ENCODE measurements at regions not wholly inside any gene's neighbourhood (a gene's known extent, or its start where the extent isn't known, plus 50 kb on each side); places are given as distances from the start of the nearest gene placed in this dataset.

GRCh38 chr7:153446490-153446889 lies 605.7 kb upstream of the DPP6 start:
- no peak for DNase-seq
- H3K4me1 Mint-ChIP-seq (ENCODE audit: low read depth, unreplicated experiment): no peaks in the 10 kb centered on the region
- TF ChIP-seq CTCF (IDR thresholded peaks at IDR 0.05; ENCODE audit: partially characterized antibody, unreplicated experiment): no peak
- H3K27me3 Mint-ChIP-seq (ENCODE audit: unreplicated experiment): no peaks in the 10 kb centered on the region
- no peak overlapping the region for H3K27ac Mint-ChIP-seq (ENCODE audit: unreplicated experiment)
- H3K9me3 Mint-ChIP-seq (ENCODE audit: unreplicated experiment): peaks cover 13% of the 10 kb centered on the region
- H3K4me3 Mint-ChIP-seq (ENCODE audit: unreplicated experiment): no peak overlapping the region
- H3K36me3 Mint-ChIP-seq (ENCODE audit: unreplicated experiment): peaks cover 5% of the 10 kb centered on the region

- Mint-ChIP-seq H3K4me3 (ENCODE audit: unreplicated experiment) (no peak overlapping the region), H3K27ac (ENCODE audit: unreplicated experiment) (no peak overlapping the region), H3K27me3 (ENCODE audit: unreplicated experiment) (no peaks in the 10 kb centered on the region), H3K36me3 (ENCODE audit: unreplicated experiment) (peaks cover 2% of the 10 kb centered on the region), H3K4me1 (ENCODE audit: low read depth, unreplicated experiment) (no peaks in the 10 kb centered on the region), H3K9me3 (ENCODE audit: unreplicated experiment) (peaks cover 13% of the 10 kb centered on the region)
- DNase-seq: no peak
- TF ChIP-seq CTCF (IDR thresholded peaks at IDR 0.05; ENCODE audit: partially characterized antibody, unreplicated experiment): no peak
Measured at GRCh38 chr7:153447011-153447410, 605.2 kb upstream of the DPP6 start.

- H3K4me3 Mint-ChIP-seq (ENCODE audit: unreplicated experiment): no peak overlapping the region
- TF ChIP-seq CTCF (IDR thresholded peaks at IDR 0.05; ENCODE audit: partially characterized antibody, unreplicated experiment): no peak
- H3K27ac Mint-ChIP-seq (ENCODE audit: unreplicated experiment): no peak overlapping the region
- H3K4me1 Mint-ChIP-seq (ENCODE audit: low read depth, unreplicated experiment): no peaks in the 10 kb centered on the region
- H3K27me3 Mint-ChIP-seq (ENCODE audit: unreplicated experiment): no peaks in the 10 kb centered on the region
- peaks cover 30% of the 10 kb centered on the region for H3K9me3 Mint-ChIP-seq (ENCODE audit: unreplicated experiment)
- DNase-seq: no peak
- H3K36me3 Mint-ChIP-seq (ENCODE audit: unreplicated experiment): peaks cover 18% of the 10 kb centered on the region
Measured at GRCh38 chr7:153452661-153453060, 599.5 kb upstream of the DPP6 start.

- Mint-ChIP-seq H3K9me3 (ENCODE audit: unreplicated experiment) (peaks cover 25% of the 10 kb centered on the region), H3K27ac (ENCODE audit: unreplicated experiment) (no peak overlapping the region), H3K27me3 (ENCODE audit: unreplicated experiment) (no peaks in the 10 kb centered on the region), H3K36me3 (ENCODE audit: unreplicated experiment) (peaks cover 19% of the 10 kb centered on the region), H3K4me3 (ENCODE audit: unreplicated experiment) (no peak overlapping the region), H3K4me1 (ENCODE audit: low read depth, unreplicated experiment) (no peaks in the 10 kb centered on the region)
- no peak for TF ChIP-seq CTCF (IDR thresholded peaks at IDR 0.05; ENCODE audit: partially characterized antibody, unreplicated experiment)
- DNase-seq: no peak
Measured at GRCh38 chr7:153454306-153454705, 597.9 kb upstream of the DPP6 start.

GRCh38 chr7:153457746-153458145 lies 594.5 kb upstream of the DPP6 start:
- Mint-ChIP-seq H3K4me3 (ENCODE audit: unreplicated experiment) (no peak overlapping the region), H3K27me3 (ENCODE audit: unreplicated experiment) (peaks cover 5% of the 10 kb centered on the region), H3K4me1 (ENCODE audit: low read depth, unreplicated experiment) (no peaks in the 10 kb centered on the region), H3K9me3 (ENCODE audit: unreplicated experiment) (peaks cover 26% of the 10 kb centered on the region), H3K36me3 (ENCODE audit: unreplicated experiment) (peaks cover 23% of the 10 kb centered on the region), H3K27ac (ENCODE audit: unreplicated experiment) (no peak overlapping the region)
- no peak for TF ChIP-seq CTCF (IDR thresholded peaks at IDR 0.05; ENCODE audit: partially characterized antibody, unreplicated experiment)
- DNase-seq: no peak
